Femur (tissue), 1 donor: ENCODE measurements at regions not wholly inside any gene's neighbourhood (a gene's known extent, or its start where the extent isn't known, plus 50 kb on each side); places are given as distances from the start of the nearest gene placed in this dataset.
"Not testable (repeated sequence)": the region's sequence is repeated elsewhere in the genome, so short reads cannot be mapped to it uniquely, and the experiment has no call there.

Experiments used
- DNase-seq: peaks from one replicate; pipeline ENCODE4 v3.0.0-alpha.2; 2017

DNA sequence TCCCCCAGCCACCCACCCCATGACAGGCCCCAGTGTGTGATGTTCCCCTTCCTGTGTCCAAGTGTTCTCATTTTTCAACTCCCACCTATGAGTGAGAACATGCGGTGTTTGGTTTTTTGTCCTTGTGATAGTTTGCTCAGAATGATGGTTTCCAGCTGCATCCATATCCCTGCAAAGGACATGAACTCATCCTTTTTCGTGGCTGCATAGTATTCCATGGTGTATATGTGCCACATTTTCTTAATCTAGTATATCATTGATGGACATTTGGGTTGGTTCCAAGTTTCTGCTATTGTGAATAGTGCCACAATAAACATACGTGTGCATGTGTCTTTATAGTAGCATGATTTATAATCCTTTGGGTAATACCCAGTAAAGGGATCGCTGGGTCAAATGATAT, 273.0 kb downstream of the TEX29 start:
- not testable (repeated sequence) for DNase-seq

DNA sequence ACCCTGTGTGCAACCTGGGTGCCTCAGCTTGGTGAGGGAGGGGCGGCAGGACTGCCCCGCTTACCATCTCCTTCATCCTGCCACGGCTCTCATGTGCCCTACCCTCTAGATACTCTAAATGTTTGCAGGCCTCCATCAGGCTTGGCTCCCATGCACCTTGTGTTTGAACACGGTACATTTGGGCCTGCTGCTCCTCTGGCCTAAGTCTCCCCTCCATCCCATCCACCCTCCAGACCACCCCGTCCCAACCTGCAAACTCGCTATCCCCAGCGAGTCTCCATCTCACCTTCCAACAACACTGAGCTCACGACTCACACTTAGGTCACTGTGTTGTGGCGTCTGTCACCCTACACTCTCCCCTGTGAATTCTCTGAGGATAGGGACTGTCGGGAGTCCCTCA, 274.2 kb downstream of the TEX29 start:
- DNase-seq = no peak

GRCh38 chr13:111595276-111595675, 274.8 kb downstream of the TEX29 start:
- no peak for DNase-seq

GRCh38 chr13:111595791-111596190, 275.3 kb downstream of the TEX29 start:
- no peak for DNase-seq

- DNase-seq = no peak
Observed at GRCh38 chr13:111597191-111597611, 276.8 kb downstream of the TEX29 start.

GRCh38 chr13:111597618-111598017, 277.2 kb downstream of the TEX29 start:
- DNase-seq = no peak

- DNase-seq = no peak
Observed at GRCh38 chr13:111598747-111599146, 278.3 kb downstream of the TEX29 start.

DNA sequence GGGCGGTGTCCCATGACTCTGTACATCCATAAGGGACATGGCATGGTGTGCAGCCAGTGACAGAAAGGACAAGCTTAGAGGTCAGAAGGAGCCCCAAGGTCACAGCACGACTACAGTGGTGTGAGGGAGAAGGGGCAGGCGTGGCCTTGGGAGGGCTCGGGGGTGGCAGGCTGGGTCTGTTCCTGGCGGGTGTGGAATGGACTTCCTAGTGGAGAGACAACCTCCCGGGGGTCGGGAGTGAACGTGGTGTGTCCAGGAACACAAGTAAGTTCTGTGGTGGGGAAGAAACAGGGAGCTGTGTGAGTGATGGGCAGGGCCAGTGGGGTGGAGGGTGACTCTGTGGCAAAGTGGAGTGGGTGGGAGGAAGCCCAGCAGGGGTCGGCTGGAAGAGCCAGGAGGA, 279.3 kb downstream of the TEX29 start:
- DNase-seq = no peak

GRCh38 chr13:111602874-111603273, 282.4 kb downstream of the TEX29 start:
- DNase-seq = no peak

GRCh38 chr13:111604097-111604496, 283.7 kb downstream of the TEX29 start:
- no peak for DNase-seq

DNA sequence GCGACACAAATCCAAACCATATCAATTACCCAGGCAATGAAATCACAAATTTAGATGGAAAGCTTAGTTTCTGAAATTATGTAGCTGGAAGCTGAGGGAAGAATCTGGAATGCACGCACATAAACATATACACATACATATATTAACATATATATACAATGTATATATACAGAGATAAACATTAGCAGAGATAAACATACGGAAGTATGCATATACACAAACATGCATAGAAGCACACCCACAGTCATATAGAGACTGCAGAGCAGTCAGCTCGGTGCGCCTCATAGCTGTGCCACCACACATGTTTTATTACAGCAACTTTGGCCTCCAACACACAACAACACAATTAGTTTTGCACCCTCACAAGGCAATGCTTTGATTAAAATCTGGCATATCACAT, 288.1 kb downstream of the TEX29 start:
- DNase-seq = no peak

DNA sequence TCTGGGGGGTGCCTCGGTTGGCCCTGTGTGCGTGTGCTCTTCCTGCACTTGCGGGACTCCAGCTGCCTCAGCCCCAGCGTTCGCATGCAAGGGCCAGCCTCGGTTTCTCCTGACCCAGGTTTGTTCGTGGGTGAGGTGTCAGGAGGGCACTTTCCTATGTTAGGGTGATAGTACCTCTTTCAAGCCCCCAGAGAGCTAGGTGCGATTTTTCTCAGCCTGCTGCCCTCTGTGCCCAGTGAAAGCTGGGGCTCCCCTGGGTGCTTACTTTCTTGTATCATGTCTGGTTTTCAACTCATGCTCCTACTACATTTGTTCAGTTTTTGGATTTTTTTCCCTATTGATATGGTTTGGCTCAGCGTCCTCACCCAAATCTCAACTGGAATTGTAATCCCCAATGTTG, 289.2 kb downstream of the TEX29 start:
- no peak for DNase-seq

- no peak for DNase-seq
Observed at GRCh38 chr13:111610081-111610480, 289.6 kb downstream of the TEX29 start.

DNA sequence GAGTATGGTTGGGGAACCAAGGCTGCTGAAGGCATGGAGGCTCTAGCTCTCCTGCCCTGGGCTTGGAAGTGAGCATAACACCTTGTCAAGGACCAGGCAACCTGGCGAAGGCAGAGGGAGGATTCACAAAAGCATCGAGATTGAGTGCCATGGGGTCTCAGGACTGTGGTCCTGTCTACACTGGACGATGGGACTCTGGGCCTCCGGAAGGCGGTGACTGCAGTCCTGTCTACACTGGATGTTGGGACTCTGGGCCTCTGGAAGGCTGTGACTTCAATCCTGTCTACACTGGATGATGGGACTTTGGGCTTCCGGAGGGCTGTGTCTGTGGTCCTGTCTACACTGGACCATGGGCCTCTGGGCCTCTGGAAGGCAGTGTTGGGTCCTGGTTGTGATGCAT, 290.4 kb downstream of the TEX29 start:
- DNase-seq = no peak

GRCh38 chr13:111611651-111612050, 291.2 kb downstream of the TEX29 start:
- DNase-seq = no peak

DNA sequence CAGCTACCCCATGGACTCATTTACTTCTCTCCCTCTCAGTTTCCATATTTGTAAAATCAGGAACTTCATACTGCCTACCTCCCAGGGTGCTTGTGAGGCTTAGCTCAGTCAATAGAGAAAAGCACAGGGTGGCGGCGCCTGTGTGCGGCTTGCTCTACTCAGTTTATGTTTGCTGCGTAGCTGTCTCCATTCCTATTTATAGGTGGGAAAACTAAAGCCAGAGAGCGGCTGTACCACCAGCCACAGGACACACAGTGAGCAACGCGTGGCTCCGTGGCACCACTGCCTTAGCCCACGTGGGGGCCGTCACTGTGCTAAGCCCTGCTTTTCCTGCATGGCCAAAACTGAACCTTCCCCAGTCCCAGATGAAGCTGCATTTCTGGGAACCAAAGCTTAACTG, 292.4 kb downstream of the TEX29 start:
- no peak for DNase-seq

GRCh38 chr13:111614009-111614408, 293.6 kb downstream of the TEX29 start:
- DNase-seq = no peak

DNA sequence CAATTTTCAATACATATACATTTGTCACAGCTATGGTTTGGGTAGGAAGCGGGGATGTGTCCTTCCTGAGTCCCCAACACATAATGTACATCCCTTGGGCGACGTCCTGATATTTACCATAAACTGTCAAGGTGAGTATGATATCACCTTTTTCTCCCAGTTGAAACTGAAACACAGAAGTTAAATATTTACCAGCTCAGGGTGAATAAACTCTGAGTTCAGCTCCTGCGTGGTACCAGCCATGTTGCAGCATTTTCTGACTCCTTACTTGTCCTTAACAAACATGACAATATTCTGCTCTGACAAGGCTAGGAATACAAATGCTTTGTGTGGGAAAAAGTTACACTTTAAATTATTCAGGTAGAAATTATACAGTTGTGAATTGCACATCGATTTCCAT, 294.2 kb downstream of the TEX29 start:
- no peak for DNase-seq

DNA sequence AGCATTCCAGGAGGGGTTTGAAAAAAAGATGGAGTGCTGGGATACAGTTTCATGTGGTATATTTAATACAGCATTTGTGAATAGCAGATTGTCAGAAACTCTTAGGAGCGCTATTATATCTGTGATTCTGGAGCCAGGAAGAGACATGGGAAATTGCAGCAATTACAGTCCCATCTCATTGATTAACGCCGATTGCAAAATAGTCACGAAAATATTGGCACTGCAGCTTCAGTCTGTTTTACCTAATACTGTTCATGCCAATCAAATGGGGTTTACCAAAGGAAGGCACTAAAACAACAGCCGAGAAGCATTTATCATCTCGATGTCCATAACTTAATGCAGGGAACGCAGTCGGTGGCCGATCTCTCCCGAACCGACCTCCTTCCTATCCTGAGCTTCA, 295.8 kb downstream of the TEX29 start:
- no peak for DNase-seq

DNA sequence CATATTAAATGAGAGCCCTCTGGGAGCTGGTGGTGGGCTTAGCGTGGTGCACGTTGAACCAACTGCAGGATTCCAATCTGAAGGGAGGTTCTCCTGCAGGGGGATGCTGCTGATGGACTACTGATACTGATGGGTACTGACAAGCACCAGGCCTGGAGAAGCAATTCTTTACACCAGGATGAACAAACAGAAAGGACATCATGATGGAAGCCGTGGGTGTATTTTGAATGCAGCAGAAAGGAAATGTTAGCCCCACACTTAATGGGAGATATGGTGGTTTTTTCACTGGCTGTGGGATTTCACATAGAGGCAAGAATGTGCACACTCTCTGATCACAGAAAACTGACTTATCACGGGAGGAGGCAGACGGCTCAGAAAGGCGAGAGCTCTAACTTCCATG, 299.7 kb downstream of the TEX29 start:
- no peak for DNase-seq

- no peak for DNase-seq
Observed at GRCh38 chr13:111620586-111620985, 300.1 kb downstream of the TEX29 start.

- DNase-seq = no peak
Observed at GRCh38 chr13:111621164-111621563, 300.7 kb downstream of the TEX29 start.

DNA sequence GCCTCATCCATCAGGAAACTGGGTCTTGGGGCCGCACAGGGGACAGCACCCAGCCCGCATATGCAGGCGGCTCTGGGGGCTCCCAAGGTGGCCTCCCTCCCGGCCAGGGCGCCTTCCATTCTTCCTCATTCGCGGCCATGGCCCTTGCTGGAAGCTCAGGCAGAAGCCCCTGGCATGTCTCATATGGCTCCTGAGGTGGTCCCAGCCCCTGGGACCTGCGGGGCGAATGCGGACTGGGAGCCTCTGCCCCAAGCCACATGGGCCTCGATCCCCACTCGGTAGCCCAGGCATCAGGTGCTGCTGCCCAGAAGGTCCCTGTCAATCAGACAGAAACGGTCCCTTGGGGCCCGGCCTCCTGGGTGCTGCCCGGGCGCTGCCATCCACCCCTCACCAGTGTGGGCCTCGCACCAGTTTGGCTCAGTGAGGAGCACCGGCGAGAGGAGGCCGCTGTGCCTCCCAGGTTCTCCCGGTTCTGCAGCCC, 301.6 kb downstream of the TEX29 start:
- DNase-seq = no peak

- no peak for DNase-seq
Observed at GRCh38 chr13:111623208-111623607, 302.8 kb downstream of the TEX29 start.

- no peak for DNase-seq
Observed at GRCh38 chr13:111623743-111624505, 303.5 kb downstream of the TEX29 start.
